Kidney (tissue), 13 donors: ENCODE measurements at regions not wholly inside any gene's neighbourhood (a gene's known extent, or its start where the extent isn't known, plus 50 kb on each side); places are given as distances from the start of the nearest gene placed in this dataset.

Experiments used
- DNase-seq, 5 donors: peaks; one replicate each; pipeline ENCODE4 v3.0.0-alpha.2; 2013 to 2020
- FAIRE-seq: peaks from 2 replicates; lab custom pipeline; 2012; peaks lifted over from hg19 to GRCh38; lab: Jason Lieb, UNC
- H3K27ac ChIP-seq, 2 donors: one replicate each; pipeline ENCODE4 v1.7.0; 2013; ENCODE audit warnings: low read depth in 2 of 2, low read length in 2 of 2, inconsistent platforms in 1 of 2
- H3K27me3 ChIP-seq: one replicate; pipeline ENCODE4 v1.7.1; 2013; ENCODE audit warnings: low read length, inconsistent platforms; ENCODE audit not compliant: control insufficient read depth, insufficient read depth
- H3K36me3 ChIP-seq, 3 donors: one replicate each; pipeline versions ENCODE4 v1.7.0 to v1.7.1; 2013; ENCODE audit warnings: low read length in 3 of 3, control low read depth in 1 of 3, inconsistent platforms in 1 of 3; ENCODE audit not compliant: insufficient read depth in 3 of 3, control insufficient read depth in 2 of 3
- H3K4me1 ChIP-seq, 3 donors: one replicate each; pipeline versions ENCODE4 v1.7.0 to v1.7.1; 2013; ENCODE audit warnings: low read length in 3 of 3, inconsistent platforms in 1 of 3, low read depth in 1 of 3; ENCODE audit not compliant: control insufficient read depth in 2 of 3, insufficient read depth in 2 of 3
- H3K4me3 ChIP-seq, 3 donors: one replicate each; pipeline versions ENCODE4 v1.7.0 to v1.8.1; 2013; ENCODE audit warnings: low read length in 3 of 3, control low read depth in 1 of 3, inconsistent platforms in 1 of 3
- H3K9ac ChIP-seq, 3 donors: one replicate each; pipeline versions ENCODE4 v1.7.0 to v1.7.1; 2013; ENCODE audit warnings: low read length in 3 of 3, control low read depth in 1 of 3, inconsistent platforms in 1 of 3
- H3K9me3 ChIP-seq, 3 donors: one replicate each; pipeline versions ENCODE4 v1.7.0 to v1.7.1; 2013; ENCODE audit warnings: low read length in 3 of 3, control low read depth in 1 of 3, inconsistent platforms in 1 of 3; ENCODE audit not compliant: control insufficient read depth in 2 of 3, insufficient read depth in 1 of 3
- CTCF ChIP-seq: IDR thresholded peaks from 3 replicates; pipeline ENCODE4 v1.5.1; 2012; ENCODE audit warnings: mild to moderate bottlenecking, moderate library complexity, borderline replicate concordance; ENCODE audit not compliant: insufficient read depth; ENCODE audit errors: extremely low read depth
- intact Hi-C: fragments of 100-400 bp; cut with DNase I; formaldehyde crosslinking; loops from one replicate; pipeline ENCODE4 v1.11.1; 2022
- donor health status: control.
- donor health status: control.
- donor health status: control.
- donor health status: control.
- donor health status: control.
- donor health status: DM: yes; HTN: yes; CAD: no.
- donor health status: Normal renal cell carcinoma (clear cell type).

GRCh38 chr6:6925391-6926164 is 182.2 kb upstream of the RREB1 start:
- Histone ChIP-seq H3K27me3 (no peaks in the 10 kb centered on the region), H3K4me1 (no peaks in the 10 kb centered on the region), H3K36me3 (no peaks in the 10 kb centered on the region), H3K4me3 (no peak overlapping the region), H3K27ac (no peak overlapping the region), H3K9me3 (no peaks in the 10 kb centered on the region), H3K9ac (no peak overlapping the region)
- FAIRE-seq (no peak), DNase-seq (no peak)
- intact Hi-C loops, result no loop called here
- TF ChIP-seq CTCF, result no peak

GRCh38 chr6:6926856-6927255 is 180.9 kb upstream of the RREB1 start:
- no peak overlapping the region for H3K27ac ChIP-seq

GRCh38 chr6:6927521-6928361 is 180.0 kb upstream of the RREB1 start:
- Histone ChIP-seq H3K36me3 (no peaks in the 10 kb centered on the region), H3K9ac (no peak overlapping the region), H3K4me1 (peaks cover 0 to 2% (median 0%) of the 10 kb centered on the region in 3 donors), H3K9me3 (peaks cover 0 to 2% (median 0%) of the 10 kb centered on the region in 3 donors), H3K4me3 (no peak overlapping the region), H3K27me3 (no peaks in the 10 kb centered on the region), H3K27ac (no peak overlapping the region)
- intact Hi-C loops, result no loop called here
- peak in 2 of 5 donors; percentile 43 to 75 for DNase-seq
- TF ChIP-seq CTCF, result no peak
- FAIRE-seq, result no peak

More at GRCh38 chr6:6926856-6927255, 180.9 kb upstream of the RREB1 start:
- no peak overlapping the region for H3K4me3 ChIP-seq
- DNase-seq, result no peak
- peaks cover 0 to 2% (median 0%) of the 10 kb centered on the region in 3 donors for H3K4me1 ChIP-seq
- intact Hi-C loops, result no loop called here
- H3K36me3 ChIP-seq, result no peaks in the 10 kb centered on the region
- TF ChIP-seq CTCF, result no peak
- no peaks in the 10 kb centered on the region for H3K9me3 ChIP-seq
- FAIRE-seq, result no peak
- no peaks in the 10 kb centered on the region for H3K27me3 ChIP-seq
- no peak overlapping the region for H3K9ac ChIP-seq
